CD4-positive, alpha-beta T cell treated with Interleukin-4 for 1 hour (primary cell): ENCODE measurements at regions not wholly inside any gene's neighbourhood (a gene's known extent, or its start where the extent isn't known, plus 50 kb on each side); places are given as distances from the start of the nearest gene placed in this dataset.

ENCODE experiments used
- DNase-seq, 2 donors: peaks; one replicate each; pipeline ENCODE4 v3.0.0-alpha.2; 2020 to 2022

DNA sequence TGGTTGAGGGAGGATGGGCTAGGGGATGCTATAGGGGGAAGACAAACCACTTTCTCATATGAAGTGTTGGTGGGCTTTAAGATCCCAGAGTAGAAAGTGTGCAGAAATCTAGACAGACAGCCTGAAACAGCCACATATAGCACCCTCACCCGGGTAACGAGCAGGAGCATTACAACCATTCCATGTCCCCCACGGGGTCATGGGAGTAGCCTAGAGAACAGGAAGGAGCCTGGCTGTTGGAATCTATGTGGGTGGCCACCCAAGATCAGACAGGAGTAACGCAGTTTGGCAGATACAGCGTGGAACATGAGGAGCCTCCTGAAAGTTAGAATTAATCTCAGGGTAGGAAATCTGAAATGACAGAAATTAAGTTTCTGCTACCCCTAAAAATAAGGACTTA, 146.1 kb upstream of the RAI14 start:
- DNase-seq = no peak

- DNase-seq = no peak
Measured at GRCh38 chr5:34511063-34511462, 145.1 kb upstream of the RAI14 start.

GRCh38 chr5:34511481-34511880, 144.6 kb upstream of the RAI14 start:
- DNase-seq = no peak

DNA sequence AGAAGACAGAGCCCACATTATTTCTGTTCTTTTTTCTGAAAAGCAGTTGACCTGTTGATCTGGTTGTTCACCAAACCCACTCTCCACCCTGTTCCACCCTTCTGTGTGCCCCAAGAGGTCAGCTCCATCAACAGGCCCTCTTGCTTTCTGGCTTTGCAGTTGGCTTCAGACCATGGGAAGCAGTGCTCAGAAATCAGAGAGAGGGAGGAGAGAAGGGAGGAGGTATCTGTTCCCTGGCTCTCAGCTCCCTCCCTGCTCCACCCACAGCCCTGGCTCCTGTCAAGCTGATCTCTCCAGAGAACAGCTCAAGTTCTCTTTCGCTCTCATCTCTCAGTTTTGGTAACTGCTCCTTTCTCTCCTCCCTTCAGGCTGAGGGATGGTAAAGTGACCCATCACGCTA, 144.2 kb upstream of the RAI14 start:
- DNase-seq = no peak

DNA sequence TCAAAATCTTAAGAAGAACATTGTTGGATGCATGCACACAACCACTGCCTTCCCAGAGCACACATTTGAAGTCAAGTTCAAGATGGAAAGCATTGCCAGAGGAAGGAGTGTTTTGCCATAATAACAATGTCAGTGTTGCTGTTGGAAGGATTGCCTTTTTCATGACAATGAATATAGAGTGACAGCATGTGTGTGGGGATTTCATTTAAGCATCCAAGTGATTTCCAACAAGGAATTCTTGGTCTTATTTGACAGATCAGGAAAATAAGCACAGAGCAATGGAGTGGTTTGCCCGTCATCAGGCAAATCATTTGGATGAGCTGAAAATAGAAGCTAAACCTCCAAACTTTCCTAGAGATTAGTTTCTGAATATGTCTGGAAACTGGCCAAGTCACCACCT, 140.0 kb upstream of the RAI14 start:
- DNase-seq = no peak

DNA sequence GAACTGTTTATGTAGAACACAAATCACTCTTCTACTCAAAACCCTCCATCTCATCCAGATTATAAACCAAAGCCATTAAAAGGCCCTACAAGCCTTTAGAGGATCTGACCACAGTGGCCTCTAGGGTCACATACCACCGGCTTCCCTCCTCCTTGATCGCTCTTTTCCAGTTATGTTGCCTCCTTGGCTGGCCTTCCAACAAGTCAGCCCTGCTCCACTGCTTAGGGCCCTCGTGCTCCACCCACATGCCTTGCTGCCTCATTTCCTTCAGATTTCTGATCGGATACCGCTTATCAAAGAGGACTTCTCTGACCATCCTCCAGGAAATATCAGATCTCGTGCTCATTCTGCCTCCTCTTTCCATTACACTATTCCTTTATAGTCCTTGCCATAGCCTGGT, 139.4 kb upstream of the RAI14 start:
- DNase-seq = no peak

DNA sequence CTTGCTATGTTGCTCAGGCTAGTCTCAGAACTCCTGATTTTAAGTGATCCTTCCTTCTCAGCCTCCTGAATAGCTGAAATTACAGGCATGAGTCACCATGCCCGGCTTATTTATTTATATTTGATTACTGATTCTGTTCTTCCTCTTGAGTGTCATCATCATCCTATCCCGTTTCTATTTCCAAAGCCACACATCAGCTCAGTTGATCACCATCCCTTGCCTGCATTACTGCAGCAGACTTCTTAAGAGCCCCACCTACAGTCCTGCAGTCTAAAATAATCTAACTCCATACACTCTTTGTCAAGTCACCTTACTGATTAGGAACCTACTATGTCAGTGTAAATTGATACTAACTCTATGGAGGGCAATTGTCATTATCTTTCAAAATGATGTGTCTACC, 138.9 kb upstream of the RAI14 start:
- no peak for DNase-seq

GRCh38 chr5:34519489-34520220, 136.5 kb upstream of the RAI14 start:
- no peak for DNase-seq

GRCh38 chr5:34521628-34522290, 134.4 kb upstream of the RAI14 start:
- DNase-seq = no peak

GRCh38 chr5:34522599-34523386, 133.3 kb upstream of the RAI14 start:
- DNase-seq = peak; percentile 47 to 59

- no peak for DNase-seq
Measured at GRCh38 chr5:34523387-34523726, 132.8 kb upstream of the RAI14 start.

DNA sequence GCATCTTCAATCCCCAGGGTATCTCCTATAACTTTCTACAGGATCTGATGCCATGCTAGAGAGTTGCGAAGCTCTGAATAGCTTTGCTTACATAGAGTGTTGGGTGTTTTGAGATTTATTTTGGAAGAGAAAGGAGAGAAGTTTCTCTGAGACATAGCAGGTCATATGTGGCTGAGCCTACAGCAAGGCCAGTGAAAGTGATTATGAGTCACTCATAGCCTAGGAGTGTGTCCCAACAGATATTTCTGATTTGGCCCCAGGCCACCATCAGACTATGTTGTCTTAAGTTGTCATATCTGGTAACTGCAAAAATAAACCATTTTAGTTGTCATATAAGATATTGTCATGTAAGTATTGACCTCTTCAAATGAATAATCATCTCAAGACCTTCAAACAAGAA, 132.0 kb upstream of the RAI14 start:
- DNase-seq = no peak

DNA sequence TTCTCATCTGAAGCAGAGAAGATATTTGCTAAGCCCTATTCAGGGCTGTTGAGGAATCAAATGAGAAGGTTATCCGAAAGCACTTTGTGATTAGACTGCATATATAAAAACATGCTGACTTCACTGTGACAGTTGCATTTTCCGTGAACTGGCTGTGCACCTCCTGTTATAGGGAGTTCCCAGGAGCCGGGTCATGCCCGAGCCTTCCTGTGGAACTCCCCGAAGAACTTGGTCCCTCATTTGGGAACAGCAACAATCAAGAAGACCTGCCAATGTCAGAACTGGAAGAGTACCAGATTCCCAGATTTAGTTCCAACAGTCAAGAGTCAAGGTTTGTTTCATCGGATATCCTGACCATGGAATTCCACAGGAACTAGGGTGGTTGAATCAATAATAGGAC, 130.4 kb upstream of the RAI14 start:
- no peak for DNase-seq

- DNase-seq = no peak
Measured at GRCh38 chr5:34526682-34527305, 129.3 kb upstream of the RAI14 start.

GRCh38 chr5:34529581-34530331, 126.4 kb upstream of the RAI14 start:
- no peak for DNase-seq

DNA sequence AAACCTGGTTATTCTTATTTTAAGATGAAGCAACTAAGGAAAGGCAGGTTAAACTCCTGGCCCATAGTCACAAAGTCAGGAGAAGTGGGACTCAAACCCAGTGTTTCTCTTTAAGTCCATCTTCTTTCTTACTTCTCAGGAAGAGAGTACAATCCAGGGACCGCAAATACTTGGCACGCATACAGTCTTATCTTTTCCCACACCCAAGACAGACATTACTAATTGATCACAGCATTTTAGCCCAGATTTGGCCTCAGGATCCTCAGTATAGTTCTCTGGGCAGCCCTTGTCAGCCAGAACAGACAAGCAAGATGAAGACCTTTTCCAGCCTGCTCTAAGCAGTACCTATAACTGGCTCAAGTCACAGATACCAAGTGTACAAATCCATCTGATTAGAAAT, 125.5 kb upstream of the RAI14 start:
- DNase-seq = no peak

- DNase-seq = no peak
Measured at GRCh38 chr5:34531751-34532360, 124.3 kb upstream of the RAI14 start.

GRCh38 chr5:34533582-34534522, 122.3 kb upstream of the RAI14 start:
- no peak for DNase-seq

- no peak for DNase-seq
Measured at GRCh38 chr5:34534523-34535103, 121.5 kb upstream of the RAI14 start.

DNA sequence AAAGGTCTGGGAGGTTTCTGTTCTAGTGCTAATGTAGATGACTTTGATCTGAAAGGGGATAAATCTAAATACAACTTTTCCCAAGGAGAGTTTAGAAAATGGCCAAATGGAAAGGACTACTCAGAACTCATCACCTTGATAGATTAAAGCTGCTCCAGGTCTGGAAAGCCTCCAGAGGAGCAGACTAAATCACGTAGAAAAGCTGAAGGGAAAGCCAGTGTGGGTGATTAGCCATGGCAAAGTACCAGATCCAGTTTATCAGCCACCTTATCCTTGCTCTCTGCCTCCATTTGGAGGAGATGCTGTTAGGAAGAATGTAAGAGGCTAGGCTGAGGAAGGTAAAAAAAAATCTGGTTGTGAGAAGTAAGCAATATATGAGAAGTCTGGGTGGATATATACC, 120.7 kb upstream of the RAI14 start:
- DNase-seq = no peak
